ENCODE measurements at regions not wholly inside any gene's neighbourhood (a gene's known extent, or its start where the extent isn't known, plus 50 kb on each side); places are given as distances from the start of the nearest gene placed in this dataset.

- TF ChIP-seq CTCF (IDR thresholded peaks at IDR 0.05) (no peak), POLR2A (IDR thresholded peaks at IDR 0.05) (no peak)
Measured at GRCh38 chr2:215522237-215522636, 86.4 kb upstream of the FN1 start.

Measured in right lobe of liver (tissue), 4 donors.